CD4-positive, alpha-beta T cell treated with Interleukin-10 for 1 hour (primary cell): ENCODE measurements at regions not wholly inside any gene's neighbourhood (a gene's known extent, or its start where the extent isn't known, plus 50 kb on each side); places are given as distances from the start of the nearest gene placed in this dataset.

ENCODE experiments used
- DNase-seq: peaks from one replicate; pipeline ENCODE4 v3.0.0-alpha.2; 2020

DNA sequence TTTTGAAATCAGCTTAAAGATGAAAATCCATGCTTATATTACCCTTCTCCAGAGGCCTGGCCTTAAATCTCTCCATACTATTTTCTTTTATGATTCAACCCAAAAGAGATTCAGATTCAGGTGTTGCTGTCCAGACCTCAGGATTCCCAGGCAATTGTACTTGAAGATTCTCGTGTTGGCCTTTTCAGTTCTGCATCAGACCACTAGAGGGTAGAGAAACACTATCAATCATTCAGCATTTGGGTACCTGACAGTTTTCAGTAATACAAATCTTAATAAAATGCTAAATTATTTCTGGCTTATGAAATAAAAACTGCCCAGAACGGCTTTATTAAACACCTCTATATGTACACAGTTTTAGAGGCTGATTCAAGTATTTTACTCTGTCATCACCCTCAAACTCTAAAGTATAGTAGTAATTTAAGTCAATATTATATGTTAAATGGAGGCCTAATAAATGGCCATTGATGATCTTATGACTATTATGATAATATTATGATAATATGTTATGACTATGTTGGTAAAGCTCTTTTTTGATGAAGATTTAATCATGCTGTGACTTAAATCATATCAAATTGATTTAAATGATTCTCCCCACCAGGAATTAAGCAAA is 301.1 kb downstream of the DUSP6 start:
- peak; percentile 66 for DNase-seq

GRCh38 chr12:89047856-89048418 is 304.4 kb downstream of the DUSP6 start:
- no peak for DNase-seq

DNA sequence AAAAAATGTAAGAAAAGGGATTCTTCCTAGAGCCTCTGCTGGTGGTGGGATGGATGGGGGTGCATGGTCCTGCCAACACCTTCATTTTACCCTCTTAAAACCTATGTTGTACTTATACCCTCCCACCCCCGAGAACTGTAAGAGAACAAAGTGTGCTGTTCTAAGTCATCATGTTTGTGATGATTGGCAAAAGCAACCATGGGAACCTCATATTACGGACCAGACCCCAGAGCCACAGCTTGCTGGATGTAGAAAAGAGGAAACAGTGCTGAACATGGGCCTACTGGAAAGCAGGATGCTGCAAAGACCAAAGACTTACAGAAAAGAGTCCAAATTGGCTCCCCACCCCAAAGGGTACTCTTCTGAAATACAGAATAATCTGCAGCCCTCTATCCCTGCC is 311.2 kb downstream of the DUSP6 start:
- no peak for DNase-seq

DNA sequence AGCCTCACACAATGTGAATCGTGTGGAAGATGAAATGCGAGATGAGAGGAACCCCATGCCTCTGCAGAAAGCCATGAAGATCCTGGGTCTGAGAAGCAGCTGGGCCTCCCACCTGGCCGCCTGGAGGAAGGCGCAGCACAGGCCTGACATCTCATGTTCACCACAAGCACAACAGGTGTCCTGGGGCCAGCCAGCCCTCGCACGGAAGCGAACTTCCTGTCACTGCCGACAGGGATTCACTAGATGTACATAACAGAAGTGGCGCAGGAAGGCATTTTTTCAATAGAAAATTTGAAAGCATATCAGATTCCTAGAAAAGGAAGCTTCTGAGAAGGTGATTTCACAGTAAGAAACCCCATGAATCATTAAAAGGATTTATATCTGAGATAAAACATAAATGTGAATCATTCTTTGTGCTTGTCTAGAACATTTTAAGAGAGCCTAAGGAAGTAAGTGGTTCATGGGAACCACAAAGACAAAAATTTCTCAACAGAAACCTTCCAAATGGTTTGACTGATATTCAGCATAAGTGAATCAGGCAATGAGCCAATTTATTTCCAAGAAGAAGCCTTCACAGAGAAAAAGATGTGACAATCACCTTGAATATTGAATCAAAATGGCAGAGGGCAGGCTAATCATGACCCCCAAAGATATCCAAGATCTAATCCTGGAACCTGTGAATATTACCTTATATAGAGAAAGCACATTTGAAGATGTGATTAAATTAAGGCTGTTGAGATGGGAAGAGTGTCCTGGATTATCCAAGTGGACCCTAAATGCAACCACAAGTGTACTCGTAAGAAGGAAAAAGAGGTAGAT is 311.9 kb downstream of the DUSP6 start:
- peak; percentile 62 for DNase-seq

DNA sequence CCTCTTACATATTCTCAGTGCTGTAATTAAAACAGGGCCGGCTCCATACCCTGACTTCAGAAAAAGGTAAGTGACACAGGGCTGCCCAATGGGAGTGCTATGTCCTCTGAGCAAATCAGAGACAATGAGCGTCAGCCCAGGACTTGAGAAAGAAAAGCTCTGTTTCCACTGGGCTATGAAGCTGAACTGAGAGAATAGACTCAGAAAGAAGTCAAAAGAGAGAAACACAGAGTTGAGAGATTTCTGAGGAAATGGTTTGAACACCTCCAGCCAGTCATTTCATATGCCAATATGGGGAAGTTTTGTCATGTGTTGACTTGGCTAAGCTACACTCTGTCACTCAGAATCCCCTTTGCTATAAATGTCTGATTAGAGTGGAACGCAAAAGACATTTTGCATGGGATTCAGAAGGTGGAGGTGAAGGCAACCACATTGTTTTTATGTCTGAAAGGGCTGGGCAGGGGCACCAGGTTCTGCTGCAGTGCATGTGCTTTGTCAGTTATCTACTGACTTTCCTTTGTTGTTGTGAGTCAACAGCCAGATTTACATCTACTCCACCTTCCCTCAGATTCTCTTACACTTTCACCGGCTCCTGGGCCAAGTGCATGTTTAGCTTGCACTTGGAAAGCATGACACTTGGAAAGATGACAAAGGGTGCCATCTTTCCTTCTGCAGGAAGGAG is 313.3 kb downstream of the DUSP6 start:
- no peak for DNase-seq

DNA sequence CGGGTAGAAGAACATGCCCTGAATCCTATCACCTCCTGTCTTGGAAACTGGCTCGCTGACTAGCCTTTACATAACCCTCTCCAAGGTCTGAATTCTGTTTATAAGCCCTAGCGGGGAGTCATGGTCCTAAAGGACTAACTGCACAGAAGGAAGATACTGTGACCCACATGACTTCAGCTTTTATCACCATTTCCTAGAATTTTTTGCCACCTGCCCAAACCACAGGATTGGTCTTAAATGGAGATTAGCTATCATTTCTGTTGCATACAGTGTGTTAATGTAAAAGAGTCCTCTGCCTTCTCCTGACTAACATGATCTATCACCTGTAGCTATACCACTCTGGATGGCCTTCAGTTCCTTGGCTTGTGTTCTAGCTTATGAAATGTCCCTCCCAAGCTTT is 319.2 kb downstream of the DUSP6 start:
- no peak for DNase-seq

- DNase-seq, result no peak
These were observed 322.3 kb downstream of the DUSP6 start for GRCh38 chr12:89029961-89030360.

- DNase-seq, result no peak
These were observed 327.7 kb downstream of the DUSP6 start for GRCh38 chr12:89024580-89024979.

DNA sequence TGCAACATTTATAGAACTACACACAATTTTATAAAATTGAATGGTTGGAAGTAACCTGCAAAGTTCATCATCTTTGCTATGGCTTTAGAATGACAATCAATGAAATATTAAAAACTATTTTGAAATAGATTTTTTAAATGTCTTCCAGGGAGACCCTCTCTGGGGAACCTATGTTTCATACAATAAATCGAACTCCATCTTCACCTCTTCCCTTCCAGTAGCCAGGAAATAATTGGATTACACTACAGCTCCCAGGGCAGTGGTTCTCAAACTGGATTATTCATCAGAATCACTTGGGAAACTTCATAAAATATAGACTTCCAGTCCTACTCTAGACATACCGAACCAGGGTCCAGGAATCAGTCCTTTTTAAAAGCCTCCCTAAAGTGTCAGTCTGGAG is 328.4 kb downstream of the DUSP6 start:
- DNase-seq, result no peak

DNA sequence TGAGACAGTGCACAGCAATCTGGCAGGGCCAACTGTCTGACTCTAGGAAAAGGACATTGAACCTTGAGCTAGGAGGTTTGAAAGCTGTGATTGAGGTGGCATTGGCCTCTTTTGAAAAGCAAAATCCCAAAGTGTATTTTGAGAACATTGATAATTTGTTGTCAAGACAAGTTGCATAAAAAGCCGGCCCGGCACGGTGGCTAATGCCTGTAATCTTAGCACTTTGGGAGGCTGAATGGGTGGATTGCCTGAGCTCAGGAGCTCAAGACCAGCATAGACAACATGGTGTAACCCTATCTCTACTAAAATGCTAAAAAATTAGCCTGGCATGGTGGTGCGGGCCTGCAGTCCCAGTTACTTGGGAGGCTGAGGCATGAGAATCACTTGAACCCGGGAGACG is 331.6 kb downstream of the DUSP6 start:
- no peak for DNase-seq

- DNase-seq, result no peak
These were observed 332.2 kb downstream of the DUSP6 start for GRCh38 chr12:89020121-89020480.

- peak; percentile 79 for DNase-seq
These were observed 332.7 kb downstream of the DUSP6 start for GRCh38 chr12:89019439-89020120.

GRCh38 chr12:89016970-89017778 is 335.1 kb downstream of the DUSP6 start:
- DNase-seq, result peak; percentile 65

DNA sequence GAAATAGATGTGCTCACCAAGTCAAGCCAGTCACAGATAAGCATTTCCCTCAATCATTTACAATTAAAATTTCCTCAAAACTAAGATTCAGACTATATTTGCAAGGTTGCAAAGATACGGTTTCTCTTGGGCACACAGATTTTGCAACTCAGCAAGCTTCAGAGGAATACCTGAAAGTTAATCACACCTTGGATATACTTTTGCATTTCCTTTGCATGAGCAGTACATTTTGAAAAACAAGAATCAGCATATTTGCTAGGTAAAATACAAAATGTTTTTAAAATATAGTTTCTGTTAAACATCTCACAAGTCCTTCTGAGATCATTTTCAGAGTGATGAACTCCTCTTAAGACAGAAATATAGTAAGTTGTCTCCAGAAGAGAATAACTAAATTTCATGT is 336.9 kb downstream of the DUSP6 start:
- DNase-seq, result no peak

- DNase-seq, result no peak
These were observed 353.9 kb downstream of the DUSP6 start for GRCh38 chr12:88998421-88998820.

- no peak for DNase-seq
These were observed 356.0 kb downstream of the DUSP6 start for GRCh38 chr12:88996200-88996788.

- DNase-seq, result no peak
These were observed 357.3 kb downstream of the DUSP6 start for GRCh38 chr12:88994971-88995370.

DNA sequence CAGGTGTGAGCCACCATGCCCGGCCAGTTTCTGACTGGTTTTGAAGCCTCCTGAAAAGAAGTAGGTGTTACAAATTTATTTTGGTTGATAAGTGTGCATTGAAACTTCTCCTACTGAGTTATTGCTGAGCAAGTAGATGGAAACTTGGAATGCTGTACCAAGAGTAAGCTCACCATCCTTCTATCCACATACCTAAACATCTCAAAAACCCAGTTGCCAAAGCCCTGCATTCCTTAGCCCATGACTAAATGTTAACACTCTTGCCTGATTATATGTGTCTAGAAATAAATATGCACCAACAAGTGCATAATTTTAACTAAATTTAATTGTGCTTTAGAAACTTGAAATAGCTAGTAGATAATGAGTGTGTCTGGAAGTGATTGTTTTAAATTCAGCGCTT is 357.8 kb downstream of the DUSP6 start:
- no peak for DNase-seq

DNA sequence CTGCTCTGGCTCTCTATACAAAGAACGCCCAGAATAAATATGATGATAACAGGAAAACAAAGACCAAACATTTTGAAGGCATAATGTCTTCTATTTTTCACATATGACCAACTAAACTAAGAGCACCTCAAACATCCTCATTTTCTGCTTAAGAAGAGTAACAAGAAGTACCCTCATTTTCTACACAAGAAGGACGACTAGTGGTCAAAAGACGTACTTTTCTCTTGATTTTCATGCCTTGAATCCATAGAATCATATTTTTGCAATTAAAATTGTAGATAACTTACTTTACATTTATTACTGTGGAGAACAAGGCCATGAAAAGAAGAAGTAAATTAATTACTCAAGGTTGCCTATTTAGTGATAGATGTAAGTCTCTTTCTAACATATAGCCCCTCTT is 358.6 kb downstream of the DUSP6 start:
- no peak for DNase-seq

GRCh38 chr12:88986056-88986455 is 366.2 kb downstream of the DUSP6 start:
- no peak for DNase-seq

GRCh38 chr12:88985631-88986030 is 366.7 kb downstream of the DUSP6 start:
- no peak for DNase-seq

GRCh38 chr12:88985011-88985410 is 367.3 kb downstream of the DUSP6 start:
- DNase-seq, result no peak
